ENCODE measurements at regions not wholly inside any gene's neighbourhood (a gene's known extent, or its start where the extent isn't known, plus 50 kb on each side); places are given as distances from the start of the nearest gene placed in this dataset.

GRCh38 chr2:108145557-108146326 is 94.0 kb upstream of the SULT1C3 start:
- no peak for DNase-seq

GRCh38 chr2:108148555-108148954 is 91.2 kb upstream of the SULT1C3 start:
- no peak for DNase-seq

GRCh38 chr2:108154366-108155061 is 85.3 kb upstream of the SULT1C3 start:
- no peak for DNase-seq

- no peak for DNase-seq
Observed at GRCh38 chr2:108161298-108161697, 78.5 kb upstream of the SULT1C3 start.

- DNase-seq = no peak
Observed at GRCh38 chr2:108164318-108164717, 75.5 kb upstream of the SULT1C3 start.

GRCh38 chr2:108165729-108166128 is 74.0 kb upstream of the SULT1C3 start:
- DNase-seq = no peak

GRCh38 chr2:108167699-108168098 is 72.1 kb upstream of the SULT1C3 start:
- no peak for DNase-seq

GRCh38 chr2:108169982-108170625 is 69.7 kb upstream of the SULT1C3 start:
- DNase-seq = no peak

GRCh38 chr2:108171657-108172056 is 68.1 kb upstream of the SULT1C3 start:
- no peak for DNase-seq

GRCh38 chr2:108182489-108182888 is 57.3 kb upstream of the SULT1C3 start:
- DNase-seq = no peak

GRCh38 chr2:108184419-108184818 is 55.3 kb upstream of the SULT1C3 start:
- no peak for DNase-seq

GRCh38 chr2:108189316-108189715 is 50.5 kb upstream of the SULT1C3 start:
- no peak for DNase-seq
